ENCODE measurements at regions not wholly inside any gene's neighbourhood (a gene's known extent, or its start where the extent isn't known, plus 50 kb on each side); places are given as distances from the start of the nearest gene placed in this dataset.
"Not testable (repeated sequence)": the region's sequence is repeated elsewhere in the genome, so short reads cannot be mapped to it uniquely, and the experiment has no call there.

GRCh38 chr4:123510659-123511058, 114.1 kb downstream of the SPRY1 start:
- Mint-ChIP-seq H3K9me3 (no peaks in the 10 kb centered on the region), H3K36me3 (no peaks in the 10 kb centered on the region), H3K4me3 (no peak overlapping the region), H3K27me3 (peaks cover 24% of the 10 kb centered on the region), H3K27ac (no peak overlapping the region), H3K4me1 (peaks cover 0 to 6% (median 4%) of the 10 kb centered on the region in 3 donors)

DNA sequence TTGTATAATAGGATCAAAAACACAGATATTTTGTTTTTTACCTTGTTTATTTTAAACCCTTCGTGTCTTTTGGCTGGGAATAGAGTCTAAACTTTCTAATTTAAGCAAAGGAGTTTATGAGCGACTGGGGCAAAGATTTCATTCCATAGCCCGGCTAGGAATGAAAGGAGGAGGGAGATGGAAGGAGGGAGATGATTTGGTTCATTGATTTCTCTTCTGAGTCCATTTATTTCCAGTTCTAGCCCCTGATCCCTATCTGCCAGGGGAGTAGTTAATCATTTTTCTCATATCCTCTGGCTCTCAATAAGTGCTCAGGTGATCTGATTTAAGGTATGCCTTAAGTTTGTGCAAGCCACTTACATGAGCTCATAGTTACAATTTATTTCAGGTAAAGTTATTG, 120.0 kb downstream of the SPRY1 start:
- no peak overlapping the region for H3K27ac Mint-ChIP-seq
- no peaks in the 10 kb centered on the region for H3K9me3 Mint-ChIP-seq
- no peaks in the 10 kb centered on the region for H3K36me3 Mint-ChIP-seq
- H3K4me1 Mint-ChIP-seq = no peaks in the 10 kb centered on the region
- peaks cover 8% of the 10 kb centered on the region for H3K27me3 Mint-ChIP-seq
- no peak overlapping the region for H3K4me3 Mint-ChIP-seq

- Mint-ChIP-seq H3K4me1 (no peaks in the 10 kb centered on the region), H3K9me3 (no peaks in the 10 kb centered on the region), H3K4me3 (no peak overlapping the region), H3K27me3 (peaks cover 8% of the 10 kb centered on the region), H3K36me3 (no peaks in the 10 kb centered on the region), H3K27ac (no peak overlapping the region)
These were observed 120.6 kb downstream of the SPRY1 start for GRCh38 chr4:123517176-123517575.

- Mint-ChIP-seq H3K4me1 (no peaks in the 10 kb centered on the region), H3K27me3 (peaks cover 10% of the 10 kb centered on the region), H3K27ac (no peak overlapping the region), H3K36me3 (no peaks in the 10 kb centered on the region), H3K4me3 (no peak overlapping the region), H3K9me3 (no peaks in the 10 kb centered on the region)
These were observed 121.4 kb downstream of the SPRY1 start for GRCh38 chr4:123517971-123518370.

- H3K9me3 Mint-ChIP-seq = no peaks in the 10 kb centered on the region
- H3K27me3 Mint-ChIP-seq = peaks cover 6% of the 10 kb centered on the region
- no peaks in the 10 kb centered on the region for H3K4me1 Mint-ChIP-seq
- H3K36me3 Mint-ChIP-seq = no peaks in the 10 kb centered on the region
- H3K27ac Mint-ChIP-seq = no peak overlapping the region
- H3K4me3 Mint-ChIP-seq = no peak overlapping the region
These were observed 123.7 kb downstream of the SPRY1 start for GRCh38 chr4:123520325-123520724.

GRCh38 chr4:123522081-123522480, 125.5 kb downstream of the SPRY1 start:
- no peaks in the 10 kb centered on the region for H3K9me3 Mint-ChIP-seq
- H3K36me3 Mint-ChIP-seq = no peaks in the 10 kb centered on the region
- peaks cover 9% of the 10 kb centered on the region for H3K27me3 Mint-ChIP-seq
- no peaks in the 10 kb centered on the region for H3K4me1 Mint-ChIP-seq
- H3K4me3 Mint-ChIP-seq = no peak overlapping the region
- no peak overlapping the region for H3K27ac Mint-ChIP-seq

DNA sequence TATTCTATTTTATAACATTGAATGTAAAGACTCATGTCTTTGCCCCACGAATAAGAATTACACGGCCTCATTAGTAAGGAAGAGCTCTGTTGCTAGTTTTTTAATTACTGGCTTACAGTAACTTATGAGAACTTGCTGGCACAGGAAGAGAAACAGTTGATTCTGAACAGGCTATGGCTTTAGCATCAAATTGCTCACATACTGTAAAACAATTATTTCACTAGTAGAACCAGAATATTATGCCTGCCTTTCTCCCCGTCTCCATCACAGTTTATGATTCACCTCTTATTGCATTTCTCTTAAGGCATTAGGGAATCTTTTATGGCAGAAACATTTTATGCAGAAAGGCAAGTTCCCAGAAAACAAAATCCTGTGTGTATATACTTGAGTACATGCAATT, 126.1 kb downstream of the SPRY1 start:
- Mint-ChIP-seq H3K9me3 (no peaks in the 10 kb centered on the region), H3K4me3 (no peak overlapping the region), H3K36me3 (no peaks in the 10 kb centered on the region), H3K27ac (no peak overlapping the region), H3K27me3 (peaks cover 9% of the 10 kb centered on the region), H3K4me1 (no peaks in the 10 kb centered on the region)

GRCh38 chr4:123524958-123525628, 128.5 kb downstream of the SPRY1 start:
- Mint-ChIP-seq H3K4me1 (no peaks in the 10 kb centered on the region), H3K9me3 (no peaks in the 10 kb centered on the region), H3K27ac (no peak overlapping the region), H3K27me3 (peaks cover 8% of the 10 kb centered on the region), H3K36me3 (no peaks in the 10 kb centered on the region), H3K4me3 (no peak overlapping the region)

DNA sequence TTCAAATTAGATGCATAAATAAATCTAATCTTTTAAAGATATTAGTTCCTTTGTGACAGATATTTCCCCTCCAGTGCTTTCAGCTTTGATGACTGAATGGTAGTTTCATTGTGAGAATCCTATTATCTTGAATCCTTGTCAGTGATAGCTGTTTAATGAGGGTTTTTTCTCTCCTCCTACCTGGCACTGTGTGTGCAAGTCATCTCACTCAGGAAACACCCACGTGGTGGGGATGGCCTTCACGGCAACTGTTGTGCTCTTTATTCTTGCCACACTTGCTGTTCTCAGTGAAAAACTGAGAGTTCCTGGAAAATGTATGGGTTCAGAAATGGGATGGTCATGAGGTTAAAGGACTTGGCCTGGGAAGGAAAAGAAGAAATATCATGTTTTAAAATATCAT, 129.9 kb downstream of the SPRY1 start:
- Mint-ChIP-seq H3K36me3 (no peaks in the 10 kb centered on the region), H3K4me1 (no peaks in the 10 kb centered on the region), H3K4me3 (no peak overlapping the region), H3K27me3 (peaks cover 8% of the 10 kb centered on the region), H3K9me3 (no peaks in the 10 kb centered on the region), H3K27ac (no peak overlapping the region)

GRCh38 chr4:123528501-123529277, 132.1 kb downstream of the SPRY1 start:
- Mint-ChIP-seq H3K27me3 (peaks cover 5% of the 10 kb centered on the region), H3K36me3 (no peaks in the 10 kb centered on the region), H3K4me1 (no peaks in the 10 kb centered on the region), H3K4me3 (no peak overlapping the region), H3K9me3 (no peaks in the 10 kb centered on the region), H3K27ac (no peak overlapping the region)

GRCh38 chr4:123529278-123529568, 132.6 kb downstream of the SPRY1 start:
- no peak overlapping the region for H3K4me3 Mint-ChIP-seq
- H3K27me3 Mint-ChIP-seq = peaks cover 3% of the 10 kb centered on the region
- H3K9me3 Mint-ChIP-seq = no peaks in the 10 kb centered on the region
- H3K4me1 Mint-ChIP-seq = no peaks in the 10 kb centered on the region
- H3K36me3 Mint-ChIP-seq = no peaks in the 10 kb centered on the region
- no peak overlapping the region for H3K27ac Mint-ChIP-seq

DNA sequence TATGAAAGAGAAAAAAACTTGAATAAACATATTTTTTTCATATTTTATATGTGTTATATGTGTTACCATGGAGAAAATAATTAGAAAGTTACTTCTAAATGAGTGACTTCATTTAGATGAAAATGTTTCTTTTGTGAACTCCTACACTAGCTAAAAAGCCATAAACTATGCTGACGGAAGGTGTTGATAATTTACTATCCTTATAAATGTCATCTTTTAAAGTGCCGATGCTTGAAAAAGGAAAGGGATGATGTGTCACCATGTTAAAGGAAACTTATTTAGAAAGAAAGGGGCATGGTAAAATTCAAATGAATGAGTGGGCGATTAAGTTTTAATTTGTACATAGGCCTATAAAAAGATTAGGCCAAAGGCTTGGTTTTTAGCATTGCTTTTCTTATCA, 133.8 kb downstream of the SPRY1 start:
- Mint-ChIP-seq H3K4me1 (no peaks in the 10 kb centered on the region), H3K9me3 (no peaks in the 10 kb centered on the region), H3K27ac (no peak overlapping the region), H3K4me3 (no peak overlapping the region), H3K27me3 (peaks cover 3% of the 10 kb centered on the region), H3K36me3 (no peaks in the 10 kb centered on the region)

DNA sequence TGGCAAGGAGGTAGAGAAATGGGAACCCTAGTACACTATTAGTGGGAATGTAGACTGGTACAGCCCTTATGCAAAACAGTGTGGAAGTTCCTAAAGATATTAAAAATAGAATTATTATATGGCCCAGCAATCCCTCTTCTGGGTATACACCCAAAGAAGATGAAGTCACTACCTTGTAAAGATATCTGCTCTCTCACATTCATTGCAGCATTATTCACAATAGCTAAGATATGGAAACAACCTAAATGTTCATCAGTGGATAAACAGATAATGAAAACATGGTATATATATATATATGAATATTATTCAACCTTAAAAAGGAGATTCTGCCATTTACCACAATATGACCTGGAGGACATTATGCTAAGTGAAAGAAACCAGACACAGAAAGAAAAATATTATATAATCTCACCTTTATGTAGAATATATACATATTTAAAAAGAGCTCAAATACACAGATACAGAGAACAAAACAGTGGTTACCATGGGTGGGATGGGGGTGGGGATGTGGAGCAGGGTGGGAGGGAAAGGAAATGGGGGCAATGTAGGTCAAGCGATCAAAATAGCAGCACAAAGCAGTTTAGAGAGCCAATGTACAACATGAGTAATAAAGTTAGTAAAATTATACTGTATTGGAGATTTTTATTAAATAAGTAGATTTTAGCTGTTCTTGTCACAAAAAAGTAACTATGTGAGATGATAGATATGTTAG, 138.6 kb downstream of the SPRY1 start:
- Mint-ChIP-seq H3K4me3 (no peak overlapping the region), H3K9me3 (no peaks in the 10 kb centered on the region), H3K4me1 (peaks cover 0 to 5% (median 4%) of the 10 kb centered on the region in 3 donors), H3K27me3 (no peaks in the 10 kb centered on the region), H3K27ac (no peak overlapping the region), H3K36me3 (no peaks in the 10 kb centered on the region)

DNA sequence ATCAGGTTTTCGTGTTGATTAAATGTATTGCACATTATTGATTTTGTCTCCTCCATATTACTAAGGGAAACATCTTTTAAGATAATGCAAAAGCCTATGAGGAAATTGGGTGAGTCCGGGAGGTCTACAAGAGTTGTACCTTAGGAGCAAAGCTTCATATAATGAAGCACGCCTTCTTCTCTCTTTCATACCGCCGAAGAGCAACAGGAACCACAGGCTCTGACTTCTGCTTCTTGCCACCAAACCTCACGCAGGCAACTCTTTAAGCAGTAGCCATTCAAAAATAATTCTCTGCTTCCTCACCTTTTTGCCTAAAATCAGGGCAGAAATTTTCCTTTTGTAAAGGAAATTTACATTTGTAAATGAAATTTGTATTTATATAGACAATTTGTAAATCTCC, 139.6 kb downstream of the SPRY1 start:
- Mint-ChIP-seq H3K27ac (no peak overlapping the region), H3K27me3 (no peaks in the 10 kb centered on the region), H3K4me3 (no peak overlapping the region), H3K36me3 (no peaks in the 10 kb centered on the region), H3K9me3 (no peaks in the 10 kb centered on the region), H3K4me1 (peaks cover 0 to 5% (median 4%) of the 10 kb centered on the region in 3 donors)

DNA sequence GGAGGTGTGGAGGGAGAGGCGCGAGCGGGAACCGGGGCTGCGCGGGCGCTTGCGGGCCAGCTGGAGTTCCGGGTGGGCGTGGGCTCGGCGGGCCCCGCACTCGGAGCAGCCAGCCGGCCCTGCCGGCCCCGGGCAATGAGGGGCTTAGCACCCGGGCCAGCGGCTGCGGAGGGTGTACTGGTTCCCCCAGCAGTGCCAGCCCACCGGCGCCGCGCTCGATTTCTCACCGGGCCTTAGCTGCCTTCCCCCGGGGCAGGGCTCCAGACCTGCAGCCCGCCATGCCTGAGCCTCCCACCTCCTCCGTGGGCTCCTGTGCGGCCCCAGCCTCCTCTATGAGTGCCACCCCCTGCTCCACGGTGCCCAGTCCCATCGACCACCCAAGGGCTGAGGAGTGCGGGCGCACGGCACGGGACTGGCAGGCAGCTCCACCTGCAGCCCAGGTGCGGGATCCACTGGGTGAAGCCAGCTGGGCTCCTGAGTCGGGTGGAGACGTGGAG, 141.4 kb downstream of the SPRY1 start:
- not testable (repeated sequence) for H3K4me3 Mint-ChIP-seq, H3K36me3 Mint-ChIP-seq, H3K27me3 Mint-ChIP-seq, H3K4me1 Mint-ChIP-seq, H3K9me3 Mint-ChIP-seq, H3K27ac Mint-ChIP-seq

All from IgD-negative memory B cell (primary cell).